HepG2 (cell line): ENCODE measurements at regions not wholly inside any gene's neighbourhood (a gene's known extent, or its start where the extent isn't known, plus 50 kb on each side); places are given as distances from the start of the nearest gene placed in this dataset.

Source experiments
- ATAC-seq: fragments of 200-7000 bp; cut with Tn5 transposase; 3 replicates; pipeline ENCODE4 v1.9.1; 2020; ENCODE audit warnings: mild to moderate bottlenecking, moderate library complexity
- BruUV-seq: library from RNA; stranded (reverse); fragments of 400-500 nt; replicated peaks from 2 replicates; lab custom pipeline; 2021; lab: Mats Ljungman, UMichigan
- CTCF ChIA-PET: fragments of 300-600 bp; formaldehyde crosslinking; extraction: SDS; loops from one replicate; lab custom pipeline; 2021; ENCODE audit warnings: low total read pairs, inconsistent platforms, low intra/inter-chr PET ratio; lab: Yijun Ruan, JAX
- POLR2A ChIA-PET: fragments of 350-600 bp; sonication (Branson Sonifier 250); formaldehyde crosslinking; loops from one replicate; lab custom pipeline; 2020; ENCODE audit warnings: antibody characterized with exemption, inconsistent platforms; lab: Yijun Ruan, JAX
- DNase-seq: peaks from one replicate; pipeline ENCODE4 v3.0.0-alpha.2; 2015; ENCODE audit warnings: low spot score
- FAIRE-seq: peaks from 3 replicates; lab custom pipeline; 2011; peaks lifted over from hg19 to GRCh38; lab: Jason Lieb, UNC
- H2AFZ ChIP-seq: one replicate; pipeline ENCODE4 v1.6.1; 2011; ENCODE audit warnings: low read length, inconsistent platforms
- H3K27ac ChIP-seq: fragments of 300-600 bp; 3 replicates; pipeline ENCODE4 v1.8.0; 2011; ENCODE audit warnings: mixed run types, mild to moderate bottlenecking, mixed read lengths, low read length, inconsistent platforms; ENCODE audit not compliant: insufficient read depth; ENCODE audit errors: extremely low read length
- H3K27me3 ChIP-seq, 2 experiments: fragments of 200-600 bp in 1 of 2; 2 replicates in 1 of 2; 3 replicates in 1 of 2; pipeline versions ENCODE4 v1.6.0 to v1.8.0; 2011; ENCODE audit warnings: low read length in 2 of 2, mild to moderate bottlenecking in 2 of 2, moderate library complexity in 2 of 2, inconsistent platforms in 1 of 2; ENCODE audit not compliant: insufficient read depth in 2 of 2, control insufficient read depth in 1 of 2
- H3K36me3 ChIP-seq, 2 experiments: fragments of 200-600 bp in 1 of 2; replicated peaks in 1 of 2; 2 replicates in 1 of 2; 3 replicates in 1 of 2; pipeline versions ENCODE4 v1.5.1 to v1.8.0; 2011; ENCODE audit warnings: low read length in 2 of 2, inconsistent platforms in 1 of 2; ENCODE audit not compliant: insufficient read depth in 2 of 2, control insufficient read depth in 1 of 2
- H3K4me1 ChIP-seq: 2 replicates; pipeline ENCODE4 v1.5.1; 2012; ENCODE audit warnings: low read length, inconsistent platforms; ENCODE audit not compliant: insufficient read depth
- H3K4me2 ChIP-seq: 2 replicates; pipeline ENCODE4 v1.6.0; 2011; ENCODE audit warnings: low read depth, low read length, inconsistent platforms
- H3K4me3 ChIP-seq, 3 experiments: fragments of 200-600 bp in 1 of 3; sonication (generic), shearing (Covaris generic) in 1 of 3; replicated peaks in 1 of 3; 2 replicates each; pipeline ENCODE4 v1.5.1; 2011 to 2016; ENCODE audit warnings: low read length in 3 of 3, inconsistent platforms in 2 of 3, low read depth in 2 of 3, mild to moderate bottlenecking in 2 of 3, control low read depth in 1 of 3, mixed read lengths in 1 of 3; ENCODE audit not compliant: insufficient read depth in 1 of 3
- H3K79me2 ChIP-seq: one replicate; pipeline ENCODE4 v1.6.1; 2011; ENCODE audit warnings: low read length, inconsistent platforms; ENCODE audit not compliant: insufficient read depth
- H3K9ac ChIP-seq: 2 replicates; pipeline ENCODE4 v1.6.0; 2011; ENCODE audit warnings: mild to moderate bottlenecking, low read depth, low read length, inconsistent platforms; ENCODE audit not compliant: insufficient read depth
- H3K9me3 ChIP-seq: 2 replicates; pipeline ENCODE4 v1.5.1; 2012; ENCODE audit warnings: mild to moderate bottlenecking, low read length
- H4K20me1 ChIP-seq: 2 replicates; pipeline ENCODE4 v1.6.0; 2011; ENCODE audit warnings: inconsistent platforms, mild to moderate bottlenecking, low read length, moderate library complexity; ENCODE audit not compliant: insufficient read depth
- EED ChIP-seq: sonication (generic); formaldehyde crosslinking; IDR thresholded peaks from 2 replicates; pipeline ENCODE4 v1.5.0; 2020; ENCODE audit warnings: mild to moderate bottlenecking, missing genetic modification reagents
- FOXP1 ChIP-seq, 2 experiments: fragments of 450-650 bp in 1 of 2; IDR thresholded peaks; 2 replicates each; pipeline ENCODE4 v1.6.1; 2017 to 2018; ENCODE audit warnings: antibody characterized with exemption in 1 of 2
- HINFP ChIP-seq: sonication (generic); formaldehyde crosslinking; IDR thresholded peaks from 2 replicates; pipeline ENCODE4 v1.4.0; 2020; ENCODE audit warnings: low read depth, mild to moderate bottlenecking, missing genetic modification reagents
- HOXA3 ChIP-seq: sonication (generic); formaldehyde crosslinking; IDR thresholded peaks from 2 replicates; pipeline ENCODE4 v1.5.0; 2020; ENCODE audit warnings: missing genetic modification reagents
- PRDM15 ChIP-seq: sonication (generic); formaldehyde crosslinking; IDR thresholded peaks from 2 replicates; pipeline ENCODE4 v1.4.0; 2020; ENCODE audit warnings: missing genetic modification reagents
- SOX5 ChIP-seq: IDR thresholded peaks from 2 replicates; pipeline ENCODE4 v1.6.1; 2016; ENCODE audit warnings: borderline replicate concordance
- ZBED4 ChIP-seq: sonication (generic); formaldehyde crosslinking; IDR thresholded peaks from 2 replicates; pipeline ENCODE4 v1.4.0; 2020; ENCODE audit warnings: missing genetic modification reagents, borderline replicate concordance
- ZNF142 ChIP-seq: sonication (generic); formaldehyde crosslinking; IDR thresholded peaks from 2 replicates; pipeline ENCODE4 v1.4.0; 2020; ENCODE audit warnings: missing genetic modification reagents
- WGBS: methylation state at CpG from one replicate; pipeline ENCODE4 v1.1.6; 2017; ENCODE audit warnings: low lambda C conversion rate; 5-methylcytosine and 5-hydroxymethylcytosine counted together
- in situ Hi-C: cut with HindIII; loops from 2 replicates; pipeline ENCODE4 v1.10.0; 2017; ENCODE audit warnings: low pct_unique_long_range_greater_than_20kb; ENCODE audit not compliant: extremely low pct_ligation_motif_present
- intact Hi-C: fragments of 100-400 bp; cut with micrococcal nuclease; formaldehyde crosslinking; loops from one replicate; pipeline ENCODE4 v1.10.0; 2022; ENCODE audit not compliant: unreplicated experiment

- no peaks in the 10 kb centered on the region for H3K79me2 ChIP-seq
- no peak for DNase-seq
- ChIA-PET POLR2A (no interaction called here), CTCF (no interaction called here)
- H3K9ac ChIP-seq = no peak overlapping the region
- no TSS peak for BruUV-seq
- H3K4me1 ChIP-seq = no peaks in the 10 kb centered on the region
- intact Hi-C loops = no loop called here
- no peaks in the 10 kb centered on the region for H3K36me3 ChIP-seq
- no peaks in the 10 kb centered on the region for H3K9me3 ChIP-seq
- 59% methylated on average over 3 of the region's 3 CpGs for WGBS
- TF ChIP-seq HOXA3 = no peak
- no peak for TF ChIP-seq ZNF142 (CRISPR knock-in tag)
- TF ChIP-seq HINFP (CRISPR knock-in tag) = no peak
- TF ChIP-seq EED = no peak
- no peak for TF ChIP-seq ZBED4 (CRISPR knock-in tag)
- TF ChIP-seq PRDM15 (CRISPR knock-in tag) = no peak
- no peak for TF ChIP-seq SOX5 (CRISPR knock-in tag)
- TF ChIP-seq FOXP1 (IDR thresholded peaks at IDR 0.05) = no peak
- no peak for TF ChIP-seq FOXP1 (CRISPR knock-in tag; IDR thresholded peaks at IDR 0.05)
- H3K4me3 ChIP-seq = no peak overlapping the region
- ATAC-seq = no peak
- FAIRE-seq = no peak
- H3K4me2 ChIP-seq = no peak overlapping the region
- H2AFZ ChIP-seq = no peak overlapping the region
- in situ Hi-C loops = no loop called here
- no peaks in the 10 kb centered on the region for H3K27me3 ChIP-seq
- no peak overlapping the region for H3K27ac ChIP-seq
- no peaks in the 10 kb centered on the region for H4K20me1 ChIP-seq
These were observed 370.6 kb upstream of the PIK3R1 start for GRCh38 chr5:67844924-67845323.
